ENCODE measurements at regions not wholly inside any gene's neighbourhood (a gene's known extent, or its start where the extent isn't known, plus 50 kb on each side); places are given as distances from the start of the nearest gene placed in this dataset.

- no peak overlapping the region for H3K27ac Mint-ChIP-seq
- intact Hi-C loops (cut with micrococcal nuclease): no loop called here
- peaks cover 29 to 33% of the 10 kb centered on the region in 2 donors for H3K4me1 Mint-ChIP-seq
These were observed 49.9 kb upstream of the ATP2B2 start for GRCh38 chr3:10555263-10555662.

GRCh38 chr3:10556312-10556711, 50.9 kb upstream of the ATP2B2 start:
- Mint-ChIP-seq H3K27ac (no peak overlapping the region), H3K9me3 (no peaks in the 10 kb centered on the region), H3K4me3 (no peak overlapping the region), H3K27me3 (ENCODE audit: low read depth in 2 of 2) (peaks cover 13% of the 10 kb centered on the region in 2 donors), H3K36me3 (no peaks in the 10 kb centered on the region), H3K4me1 (peaks cover 24 to 25% of the 10 kb centered on the region in 2 donors)
- 77% methylated on average over 6 of the region's 7 CpGs for WGBS (ENCODE audit: insufficient coverage)
- H3K9me3 ChIP-seq (ENCODE audit: control insufficient read depth, insufficient read depth, low read length): no peaks in the 10 kb centered on the region
- intact Hi-C loops (cut with micrococcal nuclease): no loop called here
- peaks cover 25% of the 10 kb centered on the region for H3K4me1 ChIP-seq (ENCODE audit: control insufficient read depth, insufficient read depth, low read length)
- no peak for DNase-seq
- TF ChIP-seq, protein P1, sequence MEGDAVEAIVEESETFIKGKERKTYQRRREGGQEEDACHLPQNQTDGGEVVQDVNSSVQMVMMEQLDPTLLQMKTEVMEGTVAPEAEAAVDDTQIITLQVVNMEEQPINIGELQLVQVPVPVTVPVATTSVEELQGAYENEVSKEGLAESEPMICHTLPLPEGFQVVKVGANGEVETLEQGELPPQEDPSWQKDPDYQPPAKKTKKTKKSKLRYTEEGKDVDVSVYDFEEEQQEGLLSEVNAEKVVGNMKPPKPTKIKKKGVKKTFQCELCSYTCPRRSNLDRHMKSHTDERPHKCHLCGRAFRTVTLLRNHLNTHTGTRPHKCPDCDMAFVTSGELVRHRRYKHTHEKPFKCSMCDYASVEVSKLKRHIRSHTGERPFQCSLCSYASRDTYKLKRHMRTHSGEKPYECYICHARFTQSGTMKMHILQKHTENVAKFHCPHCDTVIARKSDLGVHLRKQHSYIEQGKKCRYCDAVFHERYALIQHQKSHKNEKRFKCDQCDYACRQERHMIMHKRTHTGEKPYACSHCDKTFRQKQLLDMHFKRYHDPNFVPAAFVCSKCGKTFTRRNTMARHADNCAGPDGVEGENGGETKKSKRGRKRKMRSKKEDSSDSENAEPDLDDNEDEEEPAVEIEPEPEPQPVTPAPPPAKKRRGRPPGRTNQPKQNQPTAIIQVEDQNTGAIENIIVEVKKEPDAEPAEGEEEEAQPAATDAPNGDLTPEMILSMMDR (IDR thresholded peaks at IDR 0.05): no peak
- no peak overlapping the region for H3K4me3 ChIP-seq (ENCODE audit: low read length)
- H3K27ac ChIP-seq (ENCODE audit: low read length): no peak overlapping the region
- H3K27me3 ChIP-seq (ENCODE audit: control insufficient read depth, insufficient read depth, low read length): no peaks in the 10 kb centered on the region
- ATAC-seq: no peak
- H3K36me3 ChIP-seq (ENCODE audit: control insufficient read depth, insufficient read depth, low read length): no peaks in the 10 kb centered on the region

More at GRCh38 chr3:10555263-10555662, 49.9 kb upstream of the ATP2B2 start:
- DNase-seq: no peak
- no peaks in the 10 kb centered on the region for H3K27me3 ChIP-seq (ENCODE audit: control insufficient read depth, insufficient read depth, low read length)
- H3K9me3 ChIP-seq (ENCODE audit: control insufficient read depth, insufficient read depth, low read length): no peaks in the 10 kb centered on the region
- no peak overlapping the region for H3K4me3 ChIP-seq (ENCODE audit: low read length)
- Mint-ChIP-seq H3K9me3 (no peaks in the 10 kb centered on the region), H3K36me3 (no peaks in the 10 kb centered on the region), H3K27me3 (ENCODE audit: low read depth in 2 of 2) (peaks cover 3 to 6% of the 10 kb centered on the region in 2 donors), H3K4me3 (no peak overlapping the region)
- TF ChIP-seq, protein P1 (IDR thresholded peaks at IDR 0.05): no peak
- H3K36me3 ChIP-seq (ENCODE audit: control insufficient read depth, insufficient read depth, low read length): no peaks in the 10 kb centered on the region
- no peak for ATAC-seq
- 95% methylated on average over 1 of the region's 1 CpG for WGBS (ENCODE audit: insufficient coverage)
- H3K4me1 ChIP-seq (ENCODE audit: control insufficient read depth, insufficient read depth, low read length): peaks cover 28% of the 10 kb centered on the region
- no peak overlapping the region for H3K27ac ChIP-seq (ENCODE audit: low read length)

DNA sequence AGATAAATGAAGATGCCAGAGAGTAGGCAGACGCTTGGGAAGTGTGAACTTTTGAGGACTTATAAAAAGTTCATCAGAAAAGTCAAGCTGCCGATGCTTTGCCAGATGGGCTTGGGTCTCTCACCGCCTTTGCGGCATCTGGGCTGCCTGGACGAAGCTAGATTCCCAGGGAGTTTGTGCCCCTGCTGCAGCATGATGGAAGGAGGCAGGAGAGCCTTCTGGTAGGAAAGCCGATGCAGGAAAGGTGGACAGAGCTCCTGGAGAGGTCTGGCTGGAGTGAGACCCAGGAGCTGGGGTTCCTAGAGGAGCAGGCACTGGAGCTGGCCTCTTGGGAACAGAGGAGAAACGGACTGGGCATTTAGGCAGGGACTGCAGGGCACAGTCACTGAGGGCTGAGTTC, 51.9 kb upstream of the ATP2B2 start:
- H3K27ac ChIP-seq (ENCODE audit: low read length): no peak overlapping the region
- H3K27me3 Mint-ChIP-seq (ENCODE audit: low read depth in 2 of 2): peaks cover 17 to 22% of the 10 kb centered on the region in 2 donors
- WGBS (ENCODE audit: insufficient coverage): 88% methylated on average over 7 of the region's 7 CpGs
- no peak overlapping the region for H3K4me3 ChIP-seq (ENCODE audit: low read length)
- H3K9me3 ChIP-seq (ENCODE audit: control insufficient read depth, insufficient read depth, low read length): no peaks in the 10 kb centered on the region
- intact Hi-C loops (cut with micrococcal nuclease): no loop called here
- no peak overlapping the region for H3K27ac Mint-ChIP-seq
- DNase-seq (no peak), ATAC-seq (no peak)
- peaks cover 17% of the 10 kb centered on the region for H3K4me1 ChIP-seq (ENCODE audit: control insufficient read depth, insufficient read depth, low read length)
- no peaks in the 10 kb centered on the region for H3K36me3 Mint-ChIP-seq
- H3K9me3 Mint-ChIP-seq: no peaks in the 10 kb centered on the region
- H3K4me3 Mint-ChIP-seq: no peak overlapping the region
- no peaks in the 10 kb centered on the region for H3K36me3 ChIP-seq (ENCODE audit: control insufficient read depth, insufficient read depth, low read length)
- TF ChIP-seq, protein P1 (IDR thresholded peaks at IDR 0.05): no peak
- no peaks in the 10 kb centered on the region for H3K27me3 ChIP-seq (ENCODE audit: control insufficient read depth, insufficient read depth, low read length)
- peaks cover 15 to 16% of the 10 kb centered on the region in 2 donors for H3K4me1 Mint-ChIP-seq

DNA sequence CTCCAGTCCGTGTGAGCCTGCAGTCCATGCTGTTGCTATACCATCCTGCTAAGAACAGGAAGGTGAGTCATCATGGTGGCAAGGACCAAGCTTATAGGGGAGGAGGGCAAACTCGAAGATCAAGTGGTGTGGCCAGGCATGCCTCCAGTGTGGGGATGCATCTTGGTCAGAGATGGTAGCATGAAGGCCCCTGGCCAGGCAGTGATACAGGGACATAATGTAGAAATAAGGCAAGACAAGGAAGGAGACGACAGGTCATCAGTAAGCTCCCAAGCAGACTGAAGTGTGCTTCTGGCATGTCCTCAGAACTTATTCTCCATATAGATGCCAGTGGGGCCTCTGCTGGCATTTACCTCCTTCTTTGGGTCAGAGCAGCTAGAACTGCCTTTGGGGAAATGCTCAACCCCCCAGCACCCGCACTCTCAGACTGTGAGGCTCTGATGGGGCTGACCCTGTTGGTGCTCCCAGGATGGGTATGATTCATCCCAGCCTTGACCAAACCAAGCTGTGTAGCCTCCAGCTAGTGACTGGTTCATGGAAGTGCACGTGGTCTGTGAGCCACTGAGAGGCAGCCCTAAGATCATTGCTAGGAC, 52.5 kb upstream of the ATP2B2 start:
- Mint-ChIP-seq H3K9me3 (no peaks in the 10 kb centered on the region), H3K36me3 (no peaks in the 10 kb centered on the region), H3K27me3 (ENCODE audit: low read depth in 2 of 2) (peaks cover 17 to 23% of the 10 kb centered on the region in 2 donors), H3K4me3 (no peak overlapping the region), H3K27ac (no peak overlapping the region), H3K4me1 (peaks cover 8 to 9% of the 10 kb centered on the region in 2 donors)
- Histone ChIP-seq H3K9me3 (ENCODE audit: control insufficient read depth, insufficient read depth, low read length) (no peaks in the 10 kb centered on the region), H3K27ac (ENCODE audit: low read length) (no peak overlapping the region), H3K36me3 (ENCODE audit: control insufficient read depth, insufficient read depth, low read length) (no peaks in the 10 kb centered on the region), H3K4me1 (ENCODE audit: control insufficient read depth, insufficient read depth, low read length) (peaks cover 11% of the 10 kb centered on the region), H3K4me3 (ENCODE audit: low read length) (no peak overlapping the region), H3K27me3 (ENCODE audit: control insufficient read depth, insufficient read depth, low read length) (no peaks in the 10 kb centered on the region)
- intact Hi-C loops (cut with micrococcal nuclease): no loop called here
- DNase-seq (no peak), ATAC-seq (no peak)
- 49% methylated on average over 5 of the region's 5 CpGs for WGBS (ENCODE audit: insufficient coverage)
- TF ChIP-seq, protein P1 (IDR thresholded peaks at IDR 0.05): no peak
